ENCODE measurements at regions not wholly inside any gene's neighbourhood (a gene's known extent, or its start where the extent isn't known, plus 50 kb on each side); places are given as distances from the start of the nearest gene placed in this dataset.

- no peak for TF ChIP-seq EZH2 (IDR thresholded peaks at IDR 0.05)
- no peak for TF ChIP-seq POLR2AphosphoS5 (IDR thresholded peaks at IDR 0.05; ENCODE audit: borderline replicate concordance, low read depth, low read length)
Observed at GRCh38 chr9:109561137-109561536, 63.0 kb upstream of the PTPN3 start.

Data from SK-N-MC (cell line).